ENCODE measurements at regions not wholly inside any gene's neighbourhood (a gene's known extent, or its start where the extent isn't known, plus 50 kb on each side); places are given as distances from the start of the nearest gene placed in this dataset.

- no peak for TF ChIP-seq EZH2phosphoT487 (IDR thresholded peaks at IDR 0.05; ENCODE audit: borderline replicate concordance, low read depth, low read length)
- no peak for TF ChIP-seq CTCF (conservative IDR thresholded peaks at IDR 0.05; ENCODE audit: low read length)
- Histone ChIP-seq H3K9me3 (ENCODE audit: low read length) (no peaks in the 10 kb centered on the region), H3K9me2 (ENCODE audit: insufficient read depth, low read length) (no peaks in the 10 kb centered on the region), H4K20me1 (ENCODE audit: insufficient read depth, low read length) (no peaks in the 10 kb centered on the region), H3K4me2 (ENCODE audit: low read length) (no peak overlapping the region), H3K79me2 (ENCODE audit: insufficient read depth, low read depth, low read length) (no peaks in the 10 kb centered on the region), H3K36me3 (ENCODE audit: insufficient read depth, low read length) (no peaks in the 10 kb centered on the region), H3K27ac (ENCODE audit: low read depth, low read length, poor library complexity, severe bottlenecking) (no peak overlapping the region), H3K4me1 (ENCODE audit: insufficient read depth, low read length, poor library complexity, severe bottlenecking) (no peaks in the 10 kb centered on the region), H3K4me3 (ENCODE audit: low read depth, low read length, poor library complexity, severe bottlenecking) (no peak overlapping the region), H2AFZ (ENCODE audit: low read length) (no peak overlapping the region)
- intact Hi-C loops (cut with micrococcal nuclease; ENCODE audit: unreplicated experiment) = no loop called here
- BruUV-seq (replicated peaks) = no TSS peak
- ChIA-PET CTCF (ENCODE audit: unreplicated experiment) (no interaction called here), POLR2A (no interaction called here)
- DNase-seq (ENCODE audit: low spot score) = no peak
Observed at GRCh38 chr9:12065686-12066085, 627.5 kb upstream of the TYRP1 start.

GRCh38 chr9:12066455-12067035 lies 626.6 kb upstream of the TYRP1 start:
- no peaks in the 10 kb centered on the region for H4K20me1 ChIP-seq (ENCODE audit: insufficient read depth, low read length)
- no peak for TF ChIP-seq EZH2phosphoT487 (IDR thresholded peaks at IDR 0.05; ENCODE audit: borderline replicate concordance, low read depth, low read length)
- TF ChIP-seq CTCF (conservative IDR thresholded peaks at IDR 0.05; ENCODE audit: low read length) = no peak
- POLR2A ChIA-PET = no interaction called here
- no peak overlapping the region for H2AFZ ChIP-seq (ENCODE audit: low read length)
- no peaks in the 10 kb centered on the region for H3K9me3 ChIP-seq (ENCODE audit: low read length)
- no peak overlapping the region for H3K27ac ChIP-seq (ENCODE audit: low read depth, low read length, poor library complexity, severe bottlenecking)
- no peaks in the 10 kb centered on the region for H3K36me3 ChIP-seq (ENCODE audit: insufficient read depth, low read length)
- no peak for DNase-seq (ENCODE audit: low spot score)
- no peak overlapping the region for H3K4me2 ChIP-seq (ENCODE audit: low read length)
- CTCF ChIA-PET (ENCODE audit: unreplicated experiment) = no interaction called here
- BruUV-seq (replicated peaks) = no TSS peak
- H3K79me2 ChIP-seq (ENCODE audit: insufficient read depth, low read depth, low read length) = no peaks in the 10 kb centered on the region
- no peak overlapping the region for H3K4me3 ChIP-seq (ENCODE audit: low read depth, low read length, poor library complexity, severe bottlenecking)
- no peaks in the 10 kb centered on the region for H3K9me2 ChIP-seq (ENCODE audit: insufficient read depth, low read length)
- intact Hi-C loops (cut with micrococcal nuclease; ENCODE audit: unreplicated experiment) = no loop called here
- H3K4me1 ChIP-seq (ENCODE audit: insufficient read depth, low read length, poor library complexity, severe bottlenecking) = no peaks in the 10 kb centered on the region

DNA sequence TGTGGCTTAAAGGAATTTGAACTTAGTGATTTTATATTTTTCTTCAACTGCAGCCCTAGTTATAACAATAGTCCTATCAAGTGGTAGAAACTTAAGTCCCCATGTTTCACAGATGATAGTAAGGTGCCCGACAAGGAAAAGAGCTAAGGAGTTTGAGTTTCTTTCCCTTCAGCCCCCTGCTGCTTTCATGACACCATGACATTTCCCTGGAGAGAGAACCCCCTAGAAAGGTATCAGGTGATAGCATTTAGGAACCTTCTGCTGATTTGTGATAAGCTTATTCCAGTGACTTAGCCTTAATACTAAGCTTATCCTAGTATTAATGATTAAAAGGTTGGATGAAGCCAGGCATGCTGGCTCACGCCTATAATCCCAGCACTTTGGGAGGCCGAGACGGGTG lies 623.8 kb upstream of the TYRP1 start:
- H3K36me3 ChIP-seq (ENCODE audit: insufficient read depth, low read length) = no peaks in the 10 kb centered on the region
- no TSS peak for BruUV-seq (replicated peaks)
- intact Hi-C loops (cut with micrococcal nuclease; ENCODE audit: unreplicated experiment) = no loop called here
- no peaks in the 10 kb centered on the region for H3K9me2 ChIP-seq (ENCODE audit: insufficient read depth, low read length)
- ChIA-PET POLR2A (no interaction called here), CTCF (ENCODE audit: unreplicated experiment) (no interaction called here)
- no peak overlapping the region for H2AFZ ChIP-seq (ENCODE audit: low read length)
- no peak overlapping the region for H3K4me3 ChIP-seq (ENCODE audit: low read depth, low read length, poor library complexity, severe bottlenecking)
- H3K9me3 ChIP-seq (ENCODE audit: low read length) = no peaks in the 10 kb centered on the region
- H3K27ac ChIP-seq (ENCODE audit: low read depth, low read length, poor library complexity, severe bottlenecking) = no peak overlapping the region
- H3K4me2 ChIP-seq (ENCODE audit: low read length) = no peak overlapping the region
- H4K20me1 ChIP-seq (ENCODE audit: insufficient read depth, low read length) = no peaks in the 10 kb centered on the region
- H3K79me2 ChIP-seq (ENCODE audit: insufficient read depth, low read depth, low read length) = no peaks in the 10 kb centered on the region
- H3K4me1 ChIP-seq (ENCODE audit: insufficient read depth, low read length, poor library complexity, severe bottlenecking) = no peaks in the 10 kb centered on the region
- DNase-seq (ENCODE audit: low spot score) = no peak
- no peak for TF ChIP-seq CTCF (conservative IDR thresholded peaks at IDR 0.05; ENCODE audit: low read length)
- TF ChIP-seq EZH2phosphoT487 (IDR thresholded peaks at IDR 0.05; ENCODE audit: borderline replicate concordance, low read depth, low read length) = no peak

Measured in OCI-LY7 (cell line).